Mucosa of rectum (tissue), 2 donors: ENCODE measurements at regions not wholly inside any gene's neighbourhood (a gene's known extent, or its start where the extent isn't known, plus 50 kb on each side); places are given as distances from the start of the nearest gene placed in this dataset.

Experiments
- H3K27ac ChIP-seq, 2 donors: one replicate each; pipeline ENCODE4 v1.7.0; 2013; ENCODE audit warnings: inconsistent platforms in 2 of 2, low read depth in 2 of 2, low read length in 2 of 2
- H3K27me3 ChIP-seq, 2 donors: one replicate each; pipeline ENCODE4 v1.7.0; 2013; ENCODE audit warnings: low read length in 2 of 2; ENCODE audit not compliant: control insufficient read depth in 2 of 2, insufficient read depth in 2 of 2
- H3K36me3 ChIP-seq, 2 donors: one replicate each; pipeline ENCODE4 v1.7.0; 2013; ENCODE audit warnings: low read length in 2 of 2; ENCODE audit not compliant: control insufficient read depth in 2 of 2, insufficient read depth in 2 of 2
- H3K4me1 ChIP-seq, 2 donors: one replicate each; pipeline ENCODE4 v1.7.0; 2013; ENCODE audit warnings: low read length in 2 of 2, mild to moderate bottlenecking in 1 of 2; ENCODE audit not compliant: control insufficient read depth in 2 of 2, insufficient read depth in 2 of 2
- H3K4me3 ChIP-seq, 2 donors: one replicate each; pipeline ENCODE4 v1.7.0; 2013; ENCODE audit warnings: low read length in 2 of 2
- H3K9ac ChIP-seq, 2 donors: one replicate each; pipeline ENCODE4 v1.7.0; 2013; ENCODE audit warnings: low read length in 2 of 2, low read depth in 1 of 2, mild to moderate bottlenecking in 1 of 2
- H3K9me3 ChIP-seq, 2 donors: one replicate each; pipeline ENCODE4 v1.7.0; 2013; ENCODE audit warnings: low read length in 2 of 2; ENCODE audit not compliant: control insufficient read depth in 2 of 2
- donor health status: healthy.
- donor health status: Normal muscosa, but diverticular disease.

DNA sequence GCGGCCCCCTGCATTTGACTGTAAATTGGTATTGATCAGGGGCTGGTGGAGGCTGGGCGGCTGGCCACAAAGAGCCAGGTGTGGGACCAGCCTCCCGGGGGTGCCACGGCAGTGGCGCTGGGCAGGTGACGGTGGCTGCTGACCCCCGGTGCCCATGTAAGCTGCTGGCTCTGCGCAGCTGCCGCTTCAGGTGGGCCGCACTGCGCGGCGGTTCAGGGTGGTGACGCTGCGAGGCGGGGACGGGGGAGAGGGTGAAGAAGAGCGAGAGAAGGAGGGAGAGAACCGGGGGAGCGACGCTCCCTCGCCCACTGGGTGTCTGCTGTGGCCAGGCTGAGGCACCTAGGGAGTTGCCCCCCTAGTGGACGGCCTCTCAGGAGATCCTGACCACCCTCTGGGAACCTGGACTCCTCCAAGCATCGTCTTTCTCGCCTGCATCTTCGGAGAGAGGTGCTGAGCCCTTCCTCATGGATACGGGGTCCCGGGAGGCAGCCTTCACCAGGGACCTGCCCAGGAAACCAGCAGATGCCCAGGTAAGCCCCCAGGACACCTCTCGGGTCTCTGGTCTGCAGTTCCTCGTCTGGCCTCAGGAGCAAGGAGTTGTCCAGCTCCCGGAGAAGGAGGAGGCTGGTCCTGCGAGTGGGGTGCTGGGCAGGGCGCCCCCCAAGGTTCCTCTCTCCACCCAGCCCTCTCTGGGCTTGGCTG is 77.5 kb upstream of the GATA5 start:
- Histone ChIP-seq H3K4me1 (peaks cover 0 to 2% of the 10 kb centered on the region in 2 donors), H3K27me3 (peaks cover 11 to 34% of the 10 kb centered on the region in 2 donors), H3K27ac (no peak overlapping the region), H3K4me3 (no peak overlapping the region), H3K9ac (no peak overlapping the region), H3K9me3 (no peaks in the 10 kb centered on the region), H3K36me3 (no peaks in the 10 kb centered on the region)

- Histone ChIP-seq H3K36me3 (no peaks in the 10 kb centered on the region), H3K27ac (no peak overlapping the region), H3K27me3 (peaks cover 13 to 35% of the 10 kb centered on the region in 2 donors), H3K4me1 (peaks cover 0 to 2% of the 10 kb centered on the region in 2 donors), H3K9ac (no peak overlapping the region), H3K9me3 (no peaks in the 10 kb centered on the region), H3K4me3 (no peak overlapping the region)
Measured at GRCh38 chr20:62553838-62554161, 78.0 kb upstream of the GATA5 start.

GRCh38 chr20:62554214-62554897 is 78.6 kb upstream of the GATA5 start:
- Histone ChIP-seq H3K4me3 (no peak overlapping the region), H3K4me1 (peaks cover 2 to 6% of the 10 kb centered on the region in 2 donors), H3K27ac (no peak overlapping the region), H3K27me3 (peaks cover 13 to 40% of the 10 kb centered on the region in 2 donors), H3K9ac (no peak overlapping the region), H3K36me3 (no peaks in the 10 kb centered on the region), H3K9me3 (no peaks in the 10 kb centered on the region)

DNA sequence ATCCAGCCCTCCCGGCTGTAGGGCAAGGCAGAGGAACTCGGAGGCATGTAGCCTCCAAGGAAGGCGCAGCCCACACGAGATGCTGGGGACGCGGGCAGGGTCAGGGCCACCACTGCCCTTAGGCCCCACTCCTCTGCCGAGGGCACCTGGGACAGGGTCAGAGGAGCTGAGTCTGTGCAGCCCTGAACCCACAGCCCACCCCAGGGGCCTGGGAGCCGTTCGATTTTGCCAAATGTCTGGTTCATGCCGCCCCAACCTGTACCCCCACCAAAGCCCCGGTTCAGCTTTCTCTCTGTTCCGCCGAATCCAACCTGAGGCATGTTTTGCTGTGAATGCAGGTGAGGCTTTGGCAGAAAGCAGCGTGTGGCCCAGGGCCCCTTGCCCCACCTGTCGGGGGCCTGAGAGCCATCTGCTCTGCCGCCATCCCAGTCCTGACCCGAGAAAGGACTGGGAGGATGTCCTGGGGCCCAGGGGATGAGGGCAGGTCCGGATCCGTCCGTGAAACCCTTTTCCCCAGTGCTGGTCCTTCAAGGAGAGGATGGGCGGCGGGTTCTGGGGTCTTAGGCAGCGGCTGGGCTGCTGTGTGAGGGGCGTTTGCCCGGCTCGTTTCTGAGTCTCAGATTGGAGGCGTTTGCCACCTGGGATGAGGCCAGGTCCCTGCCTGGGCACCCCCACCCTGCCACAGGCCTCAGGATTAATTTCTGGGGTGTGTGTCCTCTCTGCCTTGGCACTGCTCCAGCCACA is 79.3 kb upstream of the GATA5 start:
- Histone ChIP-seq H3K4me1 (peaks cover 2 to 6% of the 10 kb centered on the region in 2 donors), H3K36me3 (no peaks in the 10 kb centered on the region), H3K27me3 (peaks cover 11 to 40% of the 10 kb centered on the region in 2 donors), H3K9me3 (no peaks in the 10 kb centered on the region), H3K9ac (no peak overlapping the region), H3K4me3 (no peak overlapping the region), H3K27ac (no peak overlapping the region)

DNA sequence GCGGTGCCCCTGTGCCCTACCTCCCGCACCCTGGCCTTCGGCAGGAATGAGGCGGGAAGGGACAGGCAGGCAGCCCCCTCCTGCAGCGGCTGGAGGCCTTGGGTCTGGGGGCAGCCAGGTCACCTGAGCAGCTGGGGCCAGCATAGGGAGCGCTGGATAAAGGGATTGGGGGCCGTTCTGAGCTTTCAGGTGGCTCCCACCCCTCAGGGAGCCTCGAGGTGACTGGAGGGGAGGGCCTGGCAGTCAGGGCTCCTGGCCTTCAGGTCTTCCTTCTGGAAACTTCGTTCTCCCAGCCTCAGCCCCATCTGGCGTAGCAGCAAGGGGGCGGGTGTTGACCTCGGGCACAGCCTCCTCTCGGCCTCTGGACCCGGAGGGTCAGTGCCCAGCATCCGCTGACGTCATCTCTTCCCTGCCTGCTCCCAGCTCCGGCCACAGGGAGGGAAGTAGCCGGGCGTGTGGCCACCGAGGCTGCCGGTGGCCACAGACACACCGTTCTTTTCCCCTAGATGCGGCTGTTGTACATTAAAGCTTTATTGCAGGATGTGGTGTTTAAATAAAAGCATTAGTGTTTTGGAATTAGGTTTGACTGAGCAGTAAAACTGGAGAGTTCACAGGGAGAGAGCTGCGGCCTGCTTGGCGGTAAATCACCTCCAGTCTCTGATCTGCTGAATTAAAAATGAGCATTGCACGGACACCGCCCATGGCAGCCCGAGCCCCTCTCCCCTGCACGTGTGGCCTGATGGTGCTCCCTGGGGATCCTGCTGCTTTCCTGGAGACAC is 80.0 kb upstream of the GATA5 start:
- H3K9ac ChIP-seq: no peak overlapping the region
- H3K4me1 ChIP-seq: peaks cover 2 to 6% of the 10 kb centered on the region in 2 donors
- peaks cover 13 to 35% of the 10 kb centered on the region in 2 donors for H3K27me3 ChIP-seq
- no peak overlapping the region for H3K27ac ChIP-seq
- no peaks in the 10 kb centered on the region for H3K9me3 ChIP-seq
- no peak overlapping the region for H3K4me3 ChIP-seq
- no peaks in the 10 kb centered on the region for H3K36me3 ChIP-seq

- peaks cover 14 to 35% of the 10 kb centered on the region in 2 donors for H3K27me3 ChIP-seq
- H3K36me3 ChIP-seq: no peaks in the 10 kb centered on the region
- H3K4me1 ChIP-seq: peaks cover 2 to 6% of the 10 kb centered on the region in 2 donors
- no peaks in the 10 kb centered on the region for H3K9me3 ChIP-seq
- no peak overlapping the region for H3K4me3 ChIP-seq
- no peak overlapping the region for H3K9ac ChIP-seq
- H3K27ac ChIP-seq: no peak overlapping the region
Measured at GRCh38 chr20:62557462-62557861, 81.7 kb upstream of the GATA5 start.

DNA sequence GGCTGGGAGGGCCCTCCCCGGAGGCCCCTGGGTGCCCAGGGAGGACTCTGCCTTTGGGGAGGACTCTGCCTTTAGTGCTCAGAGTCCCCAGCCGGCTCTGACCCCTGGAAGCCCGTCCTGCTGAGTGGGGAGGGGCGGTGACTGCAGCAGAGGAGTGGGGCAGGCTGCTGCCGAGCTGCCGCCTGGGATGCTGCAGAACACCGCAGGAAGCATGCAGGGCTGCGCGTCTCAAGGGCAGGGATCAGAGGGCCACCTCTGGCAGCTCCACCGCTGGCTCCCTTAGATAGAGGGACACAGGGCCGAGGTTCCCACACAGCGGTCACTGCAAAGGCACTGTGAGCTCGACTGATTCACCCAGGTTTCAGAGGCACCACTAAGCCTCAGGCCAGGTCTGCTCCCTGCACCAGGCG is 82.2 kb upstream of the GATA5 start:
- H3K9me3 ChIP-seq: no peaks in the 10 kb centered on the region
- H3K27me3 ChIP-seq: peaks cover 14 to 35% of the 10 kb centered on the region in 2 donors
- no peak overlapping the region for H3K4me3 ChIP-seq
- H3K36me3 ChIP-seq: no peaks in the 10 kb centered on the region
- peaks cover 2 to 6% of the 10 kb centered on the region in 2 donors for H3K4me1 ChIP-seq
- H3K9ac ChIP-seq: no peak overlapping the region
- H3K27ac ChIP-seq: no peak overlapping the region

DNA sequence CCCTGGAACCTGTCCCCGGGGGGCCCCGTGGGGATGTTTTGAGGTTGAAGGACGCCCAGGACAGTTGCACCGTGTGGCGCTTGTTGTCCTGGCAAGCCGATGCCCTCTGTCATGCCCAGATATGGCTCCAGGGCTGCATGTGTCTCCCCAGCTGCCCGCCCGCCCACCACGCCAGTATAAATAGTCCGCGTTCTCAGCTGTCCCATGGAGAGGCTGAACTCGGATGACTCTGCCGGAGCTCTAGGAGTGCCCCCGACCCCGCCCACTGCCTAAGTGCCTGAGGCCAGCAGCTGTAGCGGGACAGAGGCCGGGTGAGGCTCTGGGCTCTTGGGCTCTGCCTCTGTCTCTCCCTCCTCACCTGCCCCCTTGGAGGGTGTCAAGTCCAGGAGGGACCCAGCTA is 83.0 kb upstream of the GATA5 start:
- Histone ChIP-seq H3K9ac (no peak overlapping the region), H3K4me1 (peaks cover 2 to 6% of the 10 kb centered on the region in 2 donors)

DNA sequence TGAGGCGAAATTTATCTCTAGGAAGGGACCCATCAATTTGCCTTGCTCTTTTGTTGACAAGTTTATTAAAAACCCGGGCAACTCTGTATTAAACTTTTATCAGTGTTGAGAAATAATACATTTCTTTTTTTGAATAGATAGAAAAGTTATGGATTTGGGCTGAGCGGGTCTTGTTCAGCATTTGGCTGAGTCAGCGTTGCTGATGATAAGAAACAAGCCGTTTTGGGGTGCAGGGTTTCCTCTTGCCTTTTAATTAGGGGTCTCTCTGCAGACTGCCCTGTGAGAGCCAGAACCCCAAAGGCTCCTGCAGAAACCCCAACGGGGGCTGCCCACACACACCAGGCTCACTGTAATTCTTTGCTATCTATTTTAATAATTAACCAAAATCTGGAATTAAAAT is 82.1 kb upstream of the SLCO4A1 start:
- H3K27me3 ChIP-seq: peaks cover 11 to 30% of the 10 kb centered on the region in 2 donors

More for the DNA sequence above, 83.0 kb upstream of the GATA5 start:
- Histone ChIP-seq H3K36me3 (no peaks in the 10 kb centered on the region), H3K9me3 (no peaks in the 10 kb centered on the region), H3K27ac (no peak overlapping the region), H3K4me3 (no peak overlapping the region), H3K27me3 (peaks cover 14 to 35% of the 10 kb centered on the region in 2 donors)

More for the DNA sequence above, 82.1 kb upstream of the SLCO4A1 start:
- Histone ChIP-seq H3K36me3 (no peaks in the 10 kb centered on the region), H3K9me3 (no peaks in the 10 kb centered on the region), H3K4me1 (peaks cover 2 to 6% of the 10 kb centered on the region in 2 donors), H3K9ac (no peak overlapping the region), H3K27ac (no peak overlapping the region), H3K4me3 (no peak overlapping the region)
